VCaP (cell line): ENCODE measurements at regions not wholly inside any gene's neighbourhood (a gene's known extent, or its start where the extent isn't known, plus 50 kb on each side); places are given as distances from the start of the nearest gene placed in this dataset.
"Not testable (repeated sequence)": the region's sequence is repeated elsewhere in the genome, so short reads cannot be mapped to it uniquely, and the experiment has no call there.

Experiments used
- H3K27ac ChIP-seq: fragments of 450-650 bp; 2 replicates; pipeline ENCODE4 v1.5.1; 2017
- CTCF ChIP-seq: fragments of 450-650 bp; conservative IDR thresholded peaks from 2 replicates; pipeline ENCODE4 v1.5.1; 2017; ENCODE audit warnings: mild to moderate bottlenecking, moderate library complexity

- TF ChIP-seq CTCF = no peak
- H3K27ac ChIP-seq = no peak overlapping the region
These were observed 95.1 kb upstream of the ITGB1 start for GRCh38 chr10:33052915-33053810.

DNA sequence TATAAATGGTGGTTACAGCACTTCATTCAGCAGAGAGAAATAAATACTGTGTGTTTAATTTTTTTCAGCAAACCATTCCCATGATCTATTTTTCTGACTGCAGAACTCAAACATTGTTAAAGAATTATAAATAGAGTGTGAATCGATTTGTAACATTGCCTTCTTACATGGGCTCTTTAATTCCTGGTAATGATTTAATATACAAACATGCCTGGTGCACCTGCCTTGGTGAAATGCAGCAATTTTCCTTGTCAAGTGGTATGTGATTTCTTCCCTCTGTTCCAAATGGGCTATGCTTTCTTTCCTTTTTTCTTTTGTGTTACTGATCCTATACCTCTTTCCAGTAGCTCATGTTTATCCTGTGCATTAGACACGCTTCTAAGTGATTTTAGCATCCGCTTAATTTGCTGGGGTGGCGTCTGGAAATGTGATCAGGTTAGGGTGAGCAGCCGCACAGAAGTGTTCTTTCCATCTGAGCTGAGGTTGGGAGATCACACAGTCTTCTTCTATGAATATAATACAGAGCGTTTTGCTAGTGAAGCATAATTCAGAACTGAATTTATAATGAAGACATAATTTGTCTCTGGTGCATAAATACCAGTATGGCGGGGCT lies 94.3 kb upstream of the ITGB1 start:
- no peak for TF ChIP-seq CTCF
- H3K27ac ChIP-seq = no peak overlapping the region

DNA sequence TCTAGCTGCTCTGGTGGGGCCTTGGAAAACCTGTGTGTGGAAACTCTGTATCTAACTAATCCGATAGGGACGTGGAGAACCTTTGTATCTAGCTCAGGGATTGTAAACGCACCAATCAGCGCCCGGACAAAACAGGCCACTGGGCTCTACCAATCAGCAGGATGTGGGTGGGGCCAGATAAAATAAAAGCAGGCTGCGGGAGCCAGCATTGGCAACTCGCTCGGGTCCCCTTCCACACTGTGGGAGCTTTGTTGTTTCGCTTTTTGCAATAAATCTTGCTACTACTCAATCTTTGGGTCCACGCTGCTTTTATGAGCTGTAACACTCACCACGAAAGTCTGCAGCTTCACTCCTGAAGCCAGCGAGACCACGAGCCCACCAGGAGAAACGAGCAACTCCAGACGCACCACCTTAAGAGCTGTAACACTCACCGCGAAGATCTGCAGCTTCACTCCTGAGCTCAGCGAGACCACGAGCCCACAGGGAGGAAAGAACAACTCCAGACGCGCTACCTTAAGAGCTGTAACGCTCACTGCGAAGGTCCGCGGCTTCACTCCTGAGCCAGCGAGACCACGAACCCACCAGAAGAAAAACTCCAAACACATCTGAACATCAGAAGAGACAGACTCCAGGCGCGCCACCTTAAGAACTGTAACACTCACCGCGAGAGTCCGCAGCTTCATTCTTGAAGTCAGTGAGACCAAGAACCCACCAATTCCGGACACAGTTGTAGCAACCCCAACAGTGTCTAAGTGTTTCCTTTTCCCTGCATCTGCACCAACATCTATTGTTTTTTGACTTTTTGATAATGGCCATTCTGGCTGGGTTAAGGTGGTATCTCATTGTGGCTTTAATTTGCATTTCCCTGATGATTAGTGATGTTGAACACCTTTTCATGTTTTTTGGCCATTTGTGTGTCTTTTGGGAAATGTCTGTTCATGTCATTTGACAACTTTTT lies 92.2 kb upstream of the ITGB1 start:
- H3K27ac ChIP-seq = not testable (repeated sequence)

- no peak overlapping the region for H3K27ac ChIP-seq
- TF ChIP-seq CTCF = no peak
These were observed 90.2 kb upstream of the ITGB1 start for GRCh38 chr10:33048223-33048622.

DNA sequence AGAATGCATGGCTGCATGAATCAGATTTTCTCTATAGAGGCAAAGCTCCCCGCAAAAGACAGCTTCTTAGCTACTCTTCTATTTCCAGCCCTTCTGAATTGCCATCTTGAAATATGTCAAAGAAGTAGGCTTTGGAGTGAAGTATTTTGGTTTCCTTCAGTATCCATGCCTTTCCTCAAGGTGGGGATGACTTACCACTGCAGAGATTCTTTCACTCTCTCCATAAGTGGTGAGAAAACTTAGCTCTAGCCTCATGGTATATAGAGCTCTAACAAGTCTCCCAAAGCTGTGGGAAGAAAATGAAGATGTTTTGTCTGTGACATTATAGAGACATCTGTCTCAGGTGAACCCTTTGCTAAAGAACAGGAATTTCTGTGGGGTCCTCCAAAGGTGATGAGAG lies 89.6 kb upstream of the ITGB1 start:
- no peak overlapping the region for H3K27ac ChIP-seq
- TF ChIP-seq CTCF = no peak

DNA sequence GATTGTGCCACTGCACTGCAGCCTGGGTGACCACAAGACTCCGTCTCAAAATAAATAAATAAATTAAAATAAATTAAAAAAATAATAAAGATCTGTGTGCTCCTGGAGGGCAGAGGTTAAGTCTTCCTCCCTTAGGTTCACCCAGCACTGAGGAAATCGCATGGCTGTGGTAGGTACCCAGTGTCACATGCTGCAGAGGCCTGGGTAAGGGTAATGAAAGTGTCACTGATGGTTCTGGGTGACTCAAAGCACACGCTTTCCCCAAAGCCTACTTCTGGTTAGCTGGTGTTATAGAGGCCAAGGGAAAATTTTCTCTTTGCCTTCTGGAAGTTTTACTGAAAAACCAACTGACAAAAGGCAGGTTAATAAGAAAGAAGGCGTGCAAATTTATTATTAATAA lies 88.8 kb upstream of the ITGB1 start:
- no peak for TF ChIP-seq CTCF
- H3K27ac ChIP-seq = no peak overlapping the region

- H3K27ac ChIP-seq = no peak overlapping the region
- no peak for TF ChIP-seq CTCF
These were observed 87.4 kb upstream of the ITGB1 start for GRCh38 chr10:33045421-33045820.
